DND-41 (cell line): ENCODE measurements at regions not wholly inside any gene's neighbourhood (a gene's known extent, or its start where the extent isn't known, plus 50 kb on each side); places are given as distances from the start of the nearest gene placed in this dataset.

Experiments
- ATAC-seq: fragments of 200-7000 bp; cut with Tn5 transposase; 3 replicates; pipeline ENCODE4 v1.9.1; 2021; ENCODE audit warnings: low read depth; ENCODE audit not compliant: insufficient read depth
- DNase-seq: peaks from one replicate; pipeline ENCODE4 v3.0.0-alpha.2; 2020
- H2AFZ ChIP-seq: 2 replicates; pipeline ENCODE4 v1.6.0; 2012; ENCODE audit warnings: low read depth, low read length
- H3K27ac ChIP-seq: 2 replicates; pipeline ENCODE4 v1.5.1; 2012; ENCODE audit warnings: low read length, inconsistent platforms
- H3K27me3 ChIP-seq: fragments of 200-600 bp; sonication (generic); 2 replicates; pipeline ENCODE4 v1.6.0; 2012; ENCODE audit warnings: low read length, mild to moderate bottlenecking, inconsistent platforms; ENCODE audit not compliant: insufficient read depth, poor library complexity
- H3K36me3 ChIP-seq: 2 replicates; pipeline ENCODE4 v1.5.1; 2012; ENCODE audit warnings: low read length, inconsistent platforms; ENCODE audit not compliant: insufficient read depth
- H3K4me1 ChIP-seq: 2 replicates; pipeline ENCODE4 v1.5.1; 2012; ENCODE audit warnings: mild to moderate bottlenecking, low read length; ENCODE audit not compliant: insufficient read depth
- H3K4me2 ChIP-seq: 2 replicates; pipeline ENCODE4 v1.6.0; 2012; ENCODE audit warnings: mild to moderate bottlenecking, moderate library complexity, low read length, inconsistent platforms; ENCODE audit not compliant: insufficient read depth
- H3K4me3 ChIP-seq, 2 experiments: fragments of 200-600 bp in 1 of 2; shearing (Covaris generic) in 1 of 2; 2 replicates each; pipeline ENCODE4 v1.5.1; 2012 to 2016; ENCODE audit warnings: inconsistent platforms in 2 of 2, low read length in 2 of 2, mild to moderate bottlenecking in 2 of 2, low read depth in 1 of 2, moderate library complexity in 1 of 2
- H3K79me2 ChIP-seq: 2 replicates; pipeline ENCODE4 v1.6.0; 2012; ENCODE audit warnings: low read length, inconsistent platforms; ENCODE audit not compliant: insufficient read depth
- H3K9ac ChIP-seq: 2 replicates; pipeline ENCODE4 v1.6.0; 2012; ENCODE audit warnings: low read depth, mild to moderate bottlenecking, inconsistent platforms, low read length, moderate library complexity
- H3K9me3 ChIP-seq: 2 replicates; pipeline ENCODE4 v1.5.1; 2012; ENCODE audit warnings: low read length, moderate library complexity, mild to moderate bottlenecking, inconsistent platforms; ENCODE audit not compliant: insufficient read depth, severe bottlenecking
- H4K20me1 ChIP-seq: 2 replicates; pipeline ENCODE4 v1.6.0; 2012; ENCODE audit warnings: low read length; ENCODE audit not compliant: insufficient read depth
- CTCF ChIP-seq: IDR thresholded peaks from 2 replicates; pipeline ENCODE4 v1.5.1; 2012; ENCODE audit warnings: borderline replicate concordance, low read length, moderate library complexity, mild to moderate bottlenecking; ENCODE audit not compliant: poor library complexity, severe bottlenecking; ENCODE audit errors: extremely low read depth
- EZH2 ChIP-seq: IDR thresholded peaks from 3 replicates; pipeline ENCODE4 v1.6.1; 2012; ENCODE audit warnings: borderline replicate concordance, low read depth, mild to moderate bottlenecking, moderate library complexity, low read length, inconsistent platforms; ENCODE audit not compliant: severe bottlenecking

- Histone ChIP-seq H3K4me1 (no peaks in the 10 kb centered on the region), H3K9me3 (no peaks in the 10 kb centered on the region), H3K36me3 (no peaks in the 10 kb centered on the region), H3K9ac (no peak overlapping the region), H3K79me2 (no peaks in the 10 kb centered on the region), H2AFZ (no peak overlapping the region), H4K20me1 (peaks cover 3% of the 10 kb centered on the region; the same call in 1 of the 2 replicates), H3K4me2 (no peak overlapping the region), H3K27me3 (no peaks in the 10 kb centered on the region), H3K4me3 (no peak overlapping the region), H3K27ac (no peak overlapping the region)
- TF ChIP-seq CTCF = no peak
- TF ChIP-seq EZH2 = no peak
- no peak for ATAC-seq
- DNase-seq = no peak
Observed at GRCh38 chr22:48944433-48944750, 883.3 kb downstream of the BRD1 start.

GRCh38 chr22:48943567-48944432, 883.9 kb downstream of the BRD1 start:
- H3K4me1 ChIP-seq = no peaks in the 10 kb centered on the region
- H3K27ac ChIP-seq = no peak overlapping the region
- no peak overlapping the region for H2AFZ ChIP-seq
- H4K20me1 ChIP-seq = peaks cover 3% of the 10 kb centered on the region; the same call in 1 of the 2 replicates
- no peaks in the 10 kb centered on the region for H3K9me3 ChIP-seq
- no peaks in the 10 kb centered on the region for H3K27me3 ChIP-seq
- H3K79me2 ChIP-seq = no peaks in the 10 kb centered on the region
- no peak for ATAC-seq
- no peak for TF ChIP-seq EZH2
- peak; percentile 5 for TF ChIP-seq CTCF
- no peak overlapping the region for H3K9ac ChIP-seq
- no peak overlapping the region for H3K4me2 ChIP-seq
- DNase-seq = no peak
- H3K36me3 ChIP-seq = no peaks in the 10 kb centered on the region
- H3K4me3 ChIP-seq = no peak overlapping the region

GRCh38 chr22:48942698-48943566, 884.7 kb downstream of the BRD1 start:
- Histone ChIP-seq H3K27ac (no peak overlapping the region), H4K20me1 (peaks cover 3% of the 10 kb centered on the region; the same call in 1 of the 2 replicates), H2AFZ (no peak overlapping the region), H3K79me2 (no peaks in the 10 kb centered on the region), H3K36me3 (no peaks in the 10 kb centered on the region), H3K4me2 (no peak overlapping the region), H3K9me3 (no peaks in the 10 kb centered on the region), H3K4me3 (no peak overlapping the region), H3K4me1 (no peaks in the 10 kb centered on the region), H3K9ac (no peak overlapping the region), H3K27me3 (no peaks in the 10 kb centered on the region)
- no peak for ATAC-seq
- DNase-seq = no peak
- TF ChIP-seq EZH2 (no peak), CTCF (no peak)
